Brain pericyte (primary cell): ENCODE measurements at regions not wholly inside any gene's neighbourhood (a gene's known extent, or its start where the extent isn't known, plus 50 kb on each side); places are given as distances from the start of the nearest gene placed in this dataset.
"Not testable (repeated sequence)": the region's sequence is repeated elsewhere in the genome, so short reads cannot be mapped to it uniquely, and the experiment has no call there.

ENCODE experiments used
- DNase-seq: peaks from one replicate; pipeline ENCODE4 v3.0.0-alpha.2; 2012; ENCODE audit warnings: low read depth, low spot score

DNA sequence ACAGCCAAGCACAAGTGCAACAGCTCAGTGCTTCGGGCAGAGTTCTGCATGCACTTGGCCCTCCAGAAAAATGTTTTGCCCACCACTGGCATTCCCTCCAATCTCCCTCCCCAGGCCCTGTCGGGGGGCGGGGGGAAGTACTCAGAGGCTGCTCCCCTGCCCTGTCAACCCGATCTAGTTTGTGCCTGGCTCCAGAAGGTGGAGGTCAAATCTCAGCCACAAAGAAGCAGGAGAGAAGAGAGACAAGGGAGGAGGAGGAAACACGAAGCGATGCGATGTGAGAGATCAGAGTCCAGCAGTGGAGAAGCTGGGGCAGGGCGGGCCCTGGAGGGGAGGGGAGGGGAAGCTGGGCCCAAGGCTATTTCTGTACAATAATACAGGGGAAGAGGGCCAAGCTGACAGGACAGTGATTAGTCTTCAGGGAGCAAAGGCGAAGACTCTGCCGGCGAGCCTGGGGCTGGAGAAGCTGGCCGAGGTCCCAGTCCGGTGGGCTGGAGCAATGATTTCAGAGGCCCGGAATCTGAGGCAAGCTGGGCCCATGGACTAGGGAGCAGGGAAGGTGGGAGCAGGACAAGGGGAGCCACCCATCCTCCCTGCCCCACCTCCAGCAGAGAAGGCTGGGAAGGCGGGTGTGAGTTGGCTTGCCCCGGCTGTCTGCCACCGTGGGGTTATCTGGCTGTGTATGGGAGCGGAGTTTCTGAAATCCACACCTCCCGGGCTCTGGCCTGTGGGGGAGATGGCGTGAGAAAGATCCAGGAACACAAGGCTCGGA, 167.1 kb downstream of the EFNB1 start:
- DNase-seq: no peak

DNA sequence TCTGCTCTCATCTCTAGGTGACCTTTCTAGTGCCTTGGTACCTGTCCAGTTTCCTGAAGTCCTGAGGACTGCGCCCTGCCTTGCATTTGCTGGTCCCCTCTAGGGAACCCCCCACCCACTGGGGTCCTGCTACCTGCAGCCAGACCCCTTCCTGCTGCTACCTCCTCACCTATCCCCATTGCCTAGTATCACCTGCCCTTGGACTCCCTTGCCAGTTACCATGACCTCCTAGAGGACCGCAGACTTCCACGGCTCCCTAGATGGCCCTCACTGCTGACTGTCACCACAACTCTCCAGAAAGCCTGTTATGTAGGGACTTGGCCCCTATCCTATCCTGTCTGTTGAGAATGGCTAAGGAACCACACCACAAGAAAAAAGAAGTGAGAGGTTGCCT, 166.6 kb downstream of the EFNB1 start:
- DNase-seq: no peak

DNA sequence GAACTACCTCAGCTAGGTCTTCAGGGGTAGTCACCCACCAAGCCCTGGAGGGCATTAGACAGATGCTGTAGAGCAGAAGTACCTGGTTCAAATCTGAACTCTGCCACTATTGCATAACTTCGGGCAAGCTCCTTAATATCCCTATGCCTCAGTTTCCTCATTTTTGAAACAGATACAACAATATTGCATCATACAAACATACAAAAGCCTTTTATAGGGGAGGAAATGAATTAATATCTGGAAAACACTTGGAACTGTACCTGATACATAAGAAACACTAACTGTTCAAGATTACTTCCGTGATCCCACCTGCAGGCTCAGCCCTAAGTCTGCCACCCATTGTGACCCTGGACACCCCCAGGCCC, 166.1 kb downstream of the EFNB1 start:
- DNase-seq: no peak

GRCh38 chrX:68994135-68994890, 165.5 kb downstream of the EFNB1 start:
- DNase-seq: no peak

DNA sequence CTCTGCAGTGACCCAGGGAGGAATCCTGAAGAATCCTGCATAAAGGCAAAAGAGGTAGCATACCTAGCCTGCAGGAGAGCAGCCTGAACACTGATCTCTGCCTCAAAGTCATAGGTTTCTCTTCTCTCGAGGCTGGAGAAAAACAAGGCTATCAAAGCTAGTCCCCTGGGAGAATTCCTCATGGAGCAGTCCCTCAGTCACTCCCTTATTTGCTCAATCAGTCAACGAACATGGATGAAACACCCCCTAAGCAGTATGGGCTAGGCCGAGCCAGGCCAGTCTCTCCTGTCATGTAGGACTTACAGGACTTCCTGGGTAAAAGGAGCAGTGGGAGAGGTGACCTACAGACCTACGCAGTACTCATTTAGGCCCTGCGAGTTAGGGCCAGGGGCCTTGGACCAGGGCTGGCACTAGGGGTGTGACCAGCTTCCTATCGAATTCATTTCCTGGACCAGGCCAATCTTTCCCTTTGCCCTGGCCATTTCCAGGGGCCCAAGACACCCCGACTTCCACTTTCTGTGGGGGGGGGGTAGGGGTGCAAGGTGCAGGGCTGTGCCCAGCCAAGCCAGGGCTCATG, 164.1 kb downstream of the EFNB1 start:
- DNase-seq: no peak

GRCh38 chrX:68991691-68992345, 163.0 kb downstream of the EFNB1 start:
- no peak for DNase-seq

GRCh38 chrX:68990948-68991347, 162.1 kb downstream of the EFNB1 start:
- DNase-seq: no peak

GRCh38 chrX:68989865-68990606, 161.2 kb downstream of the EFNB1 start:
- DNase-seq: peak; percentile 12

DNA sequence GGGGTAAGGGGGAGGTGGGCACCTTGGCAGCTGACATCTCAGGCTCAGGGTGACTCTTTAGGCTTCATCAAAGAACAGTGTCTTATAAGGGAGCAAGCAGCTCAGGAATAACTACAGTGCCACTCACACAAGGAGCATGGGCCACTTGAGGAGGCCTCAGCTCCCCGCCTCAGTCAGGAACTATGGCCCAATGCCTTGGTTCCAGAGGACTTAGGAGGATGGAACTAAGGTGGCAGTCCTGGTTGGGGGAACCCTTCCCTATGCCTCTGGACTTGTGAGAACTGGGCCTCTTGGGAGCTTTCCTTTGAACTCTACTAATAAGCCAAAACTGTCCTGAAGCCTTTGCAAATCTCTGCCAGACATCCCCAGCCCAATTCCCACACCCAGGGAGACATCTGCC, 160.6 kb downstream of the EFNB1 start:
- no peak for DNase-seq

DNA sequence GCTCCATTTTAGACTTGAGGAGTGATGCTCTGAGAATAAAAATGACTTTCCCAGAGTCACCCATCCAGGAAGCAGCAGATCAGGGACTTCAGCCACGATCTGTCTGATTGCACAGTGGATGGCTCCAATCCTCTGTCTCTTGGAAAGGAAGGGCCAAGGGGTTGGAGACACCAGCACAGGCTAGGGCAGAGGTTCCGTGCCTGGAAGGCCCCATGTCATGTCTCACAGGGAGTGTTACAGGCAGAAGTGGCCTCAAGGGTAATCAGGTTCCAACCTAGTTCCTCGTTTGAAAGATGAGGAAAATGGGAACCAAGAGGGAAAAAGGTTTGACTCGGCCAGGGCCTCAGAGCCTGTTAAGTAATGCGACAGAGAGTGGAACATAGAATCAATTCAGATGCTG, 160.0 kb downstream of the EFNB1 start:
- DNase-seq: no peak

- no peak for DNase-seq
Measured at GRCh38 chrX:68985135-68985755, 156.4 kb downstream of the EFNB1 start.

DNA sequence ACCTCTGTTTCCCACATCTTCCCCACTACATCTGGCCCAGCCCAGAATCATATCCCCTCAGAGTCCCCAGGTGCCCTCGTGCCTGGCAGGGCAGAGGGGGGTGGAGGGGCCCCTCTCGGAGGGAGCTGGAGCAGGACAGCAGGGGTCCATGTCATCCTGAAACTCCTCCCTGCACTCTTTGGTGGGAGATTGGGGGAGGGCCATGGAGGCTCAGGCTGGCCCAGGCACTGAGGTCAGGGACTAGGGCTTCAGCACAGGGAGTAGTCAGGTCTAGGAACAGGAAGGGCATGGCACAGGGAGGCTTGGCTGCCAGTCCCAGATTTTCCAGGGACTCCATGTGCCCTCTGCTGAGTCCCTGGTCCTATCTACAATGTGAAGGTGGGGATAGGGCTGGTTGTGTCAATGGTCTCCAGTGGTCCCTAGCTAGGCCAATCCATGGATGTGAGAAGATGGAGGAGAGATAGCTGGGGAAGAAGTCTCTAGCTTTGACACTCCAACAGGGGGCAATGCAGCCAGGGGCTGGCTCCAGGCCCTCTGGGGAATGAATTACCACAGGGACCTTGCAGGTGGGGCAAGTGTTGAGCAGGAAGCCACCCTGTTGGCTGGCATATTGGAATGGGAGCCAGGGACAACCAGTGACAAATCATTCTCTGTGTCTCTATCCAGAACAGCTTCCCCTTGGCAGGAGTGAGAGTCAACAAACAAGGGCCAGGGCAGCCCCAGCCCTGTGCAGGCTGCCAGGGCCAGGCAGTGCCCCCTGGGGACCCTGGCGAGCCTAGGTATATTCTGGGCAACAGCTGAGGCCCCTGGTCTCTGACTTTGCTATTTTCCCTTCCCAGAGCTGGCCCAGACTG, 154.4 kb downstream of the EFNB1 start:
- no peak for DNase-seq

GRCh38 chrX:68982476-68982875, 153.7 kb downstream of the EFNB1 start:
- DNase-seq: no peak

GRCh38 chrX:68980906-68981616, 152.2 kb downstream of the EFNB1 start:
- no peak for DNase-seq

GRCh38 chrX:68978655-68979054, 149.8 kb downstream of the EFNB1 start:
- DNase-seq: no peak

- DNase-seq: no peak
Measured at GRCh38 chrX:68978255-68978654, 149.4 kb downstream of the EFNB1 start.

DNA sequence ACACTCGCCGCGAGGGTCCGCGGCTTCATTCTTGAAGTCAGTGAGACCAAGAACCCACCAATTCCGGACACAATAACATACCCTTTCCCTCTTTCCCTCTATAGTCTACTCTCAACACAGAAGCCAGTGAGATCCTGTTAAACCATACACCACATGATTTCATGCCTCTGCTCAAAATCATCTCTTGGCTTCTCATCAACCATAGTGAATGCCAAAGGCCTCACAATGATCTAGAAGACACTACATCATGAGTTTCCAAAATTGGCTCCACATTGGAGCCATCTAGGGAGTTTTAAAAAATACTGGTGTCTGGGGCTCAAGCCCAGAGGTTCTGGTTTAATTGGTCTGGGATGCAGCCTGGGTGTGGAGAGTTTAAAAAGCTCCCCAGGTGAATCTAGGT, 124.5 kb downstream of the EFNB1 start:
- DNase-seq: no peak

DNA sequence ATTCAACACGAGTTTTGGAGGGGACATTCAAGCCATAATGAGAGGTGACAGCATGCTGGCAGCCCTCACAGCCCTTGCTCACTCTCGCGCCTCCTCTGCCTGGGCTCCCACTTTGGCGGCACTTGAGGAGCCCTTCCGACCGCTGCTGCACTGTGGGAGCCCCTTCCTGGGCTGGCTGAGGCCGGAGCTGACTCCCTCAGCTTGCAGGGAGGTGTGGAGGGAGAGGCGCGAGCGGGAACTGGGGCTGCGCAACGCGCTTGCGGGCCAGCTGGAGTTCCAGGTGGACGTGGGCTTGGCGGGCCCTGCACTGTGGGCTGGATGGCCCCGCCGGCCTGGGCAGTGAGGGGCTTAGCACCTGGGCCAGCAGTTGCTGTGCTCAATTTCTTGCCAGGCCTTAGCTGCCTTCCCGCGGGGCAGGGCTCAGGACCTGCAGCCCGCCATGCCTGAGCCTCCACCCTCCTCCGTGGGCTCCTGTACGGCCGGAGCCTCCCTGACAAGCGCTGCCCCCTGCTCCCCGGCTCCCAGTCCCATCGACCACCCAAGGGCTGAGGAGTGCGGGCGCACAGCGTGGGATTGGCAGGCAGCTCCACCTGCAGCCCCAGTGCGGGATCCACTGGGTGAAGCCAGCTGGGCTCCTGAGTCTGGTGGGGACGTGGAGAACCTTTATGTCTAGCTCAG, 123.3 kb downstream of the EFNB1 start:
- DNase-seq: not testable (repeated sequence)

GRCh38 chrX:68950937-68951336, 122.1 kb downstream of the EFNB1 start:
- DNase-seq: no peak
